Ascending aorta (tissue), 2 donors: ENCODE measurements at regions not wholly inside any gene's neighbourhood (a gene's known extent, or its start where the extent isn't known, plus 50 kb on each side); places are given as distances from the start of the nearest gene placed in this dataset.
A peak's percentile ranks its signal among the peaks of the same experiment; 100 is the strongest.

ENCODE experiments used
- DNase-seq, 2 donors: peaks; one replicate each; pipeline ENCODE4 v3.0.0-alpha.2; 2019; ENCODE audit warnings: low spot score in 2 of 2
- H3K27ac ChIP-seq, 2 donors: fragments of 200-600 bp; sonication (generic); one replicate each; pipeline ENCODE4 v1.5.1; 2016 to 2017; ENCODE audit warnings: mild to moderate bottlenecking in 1 of 2
- H3K27me3 ChIP-seq: fragments of 200-600 bp; sonication (generic); one replicate; pipeline ENCODE4 v1.5.1; 2017
- H3K36me3 ChIP-seq, 2 donors: fragments of 200-600 bp; sonication (generic); one replicate each; pipeline ENCODE4 v1.5.1; 2016
- H3K4me1 ChIP-seq, 2 donors: fragments of 200-600 bp; sonication (generic); one replicate each; pipeline ENCODE4 v1.5.1; 2016 to 2017; ENCODE audit warnings: mild to moderate bottlenecking in 1 of 2
- H3K4me3 ChIP-seq, 2 donors: fragments of 200-600 bp; sonication (generic); one replicate each; pipeline ENCODE4 v1.5.1; 2016 to 2017; ENCODE audit warnings: mild to moderate bottlenecking in 1 of 2
- H3K9me3 ChIP-seq, 2 donors: fragments of 200-600 bp; sonication (generic); one replicate each; pipeline ENCODE4 v1.5.1; 2016
- intact Hi-C: fragments of 100-400 bp; cut with DNase I; formaldehyde crosslinking; loops from one replicate; pipeline ENCODE4 v1.15.1; 2023
- TF ChIP-seq, protein P1 (sequence below), 3 experiments: fragments of 200-600 bp in 2 of 3; fragments of 450-650 bp in 1 of 3; sonication (generic) in 2 of 3; IDR thresholded peaks; one replicate each; pipeline ENCODE4 v1.5.1; 2016 to 2019; ENCODE audit warnings: antibody characterized with exemption in 3 of 3, mild to moderate bottlenecking in 1 of 3, moderate library complexity in 1 of 3

DNA sequence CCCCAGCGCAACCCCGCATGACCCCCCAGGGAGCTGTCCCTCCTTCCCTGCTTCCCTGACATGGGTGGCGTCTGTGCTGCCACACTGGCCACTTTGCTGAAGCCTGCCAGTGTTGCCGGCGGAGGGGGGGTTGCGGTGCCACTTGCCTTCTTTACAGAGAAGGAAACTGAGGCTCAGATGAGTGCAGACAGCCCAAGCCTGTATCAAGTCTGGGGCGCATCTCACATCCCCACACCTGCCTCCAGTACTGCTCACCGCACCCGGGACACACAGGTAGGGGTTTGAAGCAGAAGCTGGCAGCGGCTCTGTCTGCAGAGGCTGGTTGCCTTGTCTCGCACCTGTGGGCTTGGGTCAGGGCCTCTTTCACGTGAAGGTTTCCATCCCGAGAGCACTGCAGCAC lies 104.7 kb upstream of the RTL1 start:
- H3K4me1 ChIP-seq: no peaks in the 10 kb centered on the region
- H3K36me3 ChIP-seq: no peaks in the 10 kb centered on the region
- intact Hi-C loops: no loop called here
- H3K9me3 ChIP-seq: no peaks in the 10 kb centered on the region
- H3K4me3 ChIP-seq: no peak overlapping the region
- H3K27me3 ChIP-seq: no peaks in the 10 kb centered on the region
- H3K27ac ChIP-seq: no peak overlapping the region
- no peak for DNase-seq
- TF ChIP-seq, protein P1, sequence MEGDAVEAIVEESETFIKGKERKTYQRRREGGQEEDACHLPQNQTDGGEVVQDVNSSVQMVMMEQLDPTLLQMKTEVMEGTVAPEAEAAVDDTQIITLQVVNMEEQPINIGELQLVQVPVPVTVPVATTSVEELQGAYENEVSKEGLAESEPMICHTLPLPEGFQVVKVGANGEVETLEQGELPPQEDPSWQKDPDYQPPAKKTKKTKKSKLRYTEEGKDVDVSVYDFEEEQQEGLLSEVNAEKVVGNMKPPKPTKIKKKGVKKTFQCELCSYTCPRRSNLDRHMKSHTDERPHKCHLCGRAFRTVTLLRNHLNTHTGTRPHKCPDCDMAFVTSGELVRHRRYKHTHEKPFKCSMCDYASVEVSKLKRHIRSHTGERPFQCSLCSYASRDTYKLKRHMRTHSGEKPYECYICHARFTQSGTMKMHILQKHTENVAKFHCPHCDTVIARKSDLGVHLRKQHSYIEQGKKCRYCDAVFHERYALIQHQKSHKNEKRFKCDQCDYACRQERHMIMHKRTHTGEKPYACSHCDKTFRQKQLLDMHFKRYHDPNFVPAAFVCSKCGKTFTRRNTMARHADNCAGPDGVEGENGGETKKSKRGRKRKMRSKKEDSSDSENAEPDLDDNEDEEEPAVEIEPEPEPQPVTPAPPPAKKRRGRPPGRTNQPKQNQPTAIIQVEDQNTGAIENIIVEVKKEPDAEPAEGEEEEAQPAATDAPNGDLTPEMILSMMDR (IDR thresholded peaks at IDR 0.05): no peak

- Histone ChIP-seq H3K27me3 (no peaks in the 10 kb centered on the region), H3K36me3 (no peaks in the 10 kb centered on the region), H3K4me3 (no peak overlapping the region), H3K4me1 (no peaks in the 10 kb centered on the region), H3K27ac (no peak overlapping the region), H3K9me3 (no peaks in the 10 kb centered on the region)
- DNase-seq: no peak
- TF ChIP-seq, protein P1 (IDR thresholded peaks at IDR 0.05): no peak
- intact Hi-C loops: no loop called here
These were observed 105.3 kb upstream of the RTL1 start for GRCh38 chr14:101008631-101009336.

- TF ChIP-seq, protein P1 (IDR thresholded peaks at IDR 0.05): no peak
- intact Hi-C loops: no loop called here
- H3K27ac ChIP-seq: no peak overlapping the region
- DNase-seq: peak in 1 of 2 donors; percentile 47
- no peaks in the 10 kb centered on the region for H3K9me3 ChIP-seq
- no peaks in the 10 kb centered on the region for H3K27me3 ChIP-seq
- H3K4me1 ChIP-seq: no peaks in the 10 kb centered on the region
- H3K4me3 ChIP-seq: no peak overlapping the region
- no peaks in the 10 kb centered on the region for H3K36me3 ChIP-seq
These were observed 106.0 kb upstream of the RTL1 start for GRCh38 chr14:101009531-101009930.

- no peaks in the 10 kb centered on the region for H3K36me3 ChIP-seq
- DNase-seq: no peak
- TF ChIP-seq, protein P1 (IDR thresholded peaks at IDR 0.05): no peak
- H3K4me3 ChIP-seq: no peak overlapping the region
- no peaks in the 10 kb centered on the region for H3K4me1 ChIP-seq
- H3K27ac ChIP-seq: no peak overlapping the region
- no peaks in the 10 kb centered on the region for H3K9me3 ChIP-seq
- no peaks in the 10 kb centered on the region for H3K27me3 ChIP-seq
- intact Hi-C loops: no loop called here
These were observed 106.8 kb upstream of the RTL1 start for GRCh38 chr14:101010293-101010692.

DNA sequence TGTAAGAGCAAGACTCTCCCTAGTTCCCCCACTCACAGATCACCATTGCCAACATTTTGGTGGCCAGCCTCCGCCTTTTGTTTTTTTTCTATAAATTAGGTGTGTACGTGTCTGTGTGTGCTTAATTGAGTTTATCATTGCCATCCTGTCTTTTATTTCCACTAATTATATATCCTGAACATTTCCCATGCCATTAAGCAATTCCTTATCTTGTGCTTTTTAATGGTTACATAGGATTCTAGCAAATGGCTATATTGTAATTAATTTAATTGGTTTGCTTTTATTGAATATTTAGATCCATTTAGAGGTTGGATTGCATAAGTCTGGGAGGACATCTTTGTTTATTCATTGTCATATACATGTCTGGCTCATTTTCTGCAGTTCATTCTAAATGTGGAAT lies 107.3 kb upstream of the RTL1 start:
- H3K27ac ChIP-seq: no peak overlapping the region
- H3K9me3 ChIP-seq: no peaks in the 10 kb centered on the region
- intact Hi-C loops: no loop called here
- TF ChIP-seq, protein P1 (IDR thresholded peaks at IDR 0.05): no peak
- H3K36me3 ChIP-seq: no peaks in the 10 kb centered on the region
- H3K4me3 ChIP-seq: no peak overlapping the region
- H3K27me3 ChIP-seq: no peaks in the 10 kb centered on the region
- DNase-seq: no peak
- H3K4me1 ChIP-seq: no peaks in the 10 kb centered on the region

DNA sequence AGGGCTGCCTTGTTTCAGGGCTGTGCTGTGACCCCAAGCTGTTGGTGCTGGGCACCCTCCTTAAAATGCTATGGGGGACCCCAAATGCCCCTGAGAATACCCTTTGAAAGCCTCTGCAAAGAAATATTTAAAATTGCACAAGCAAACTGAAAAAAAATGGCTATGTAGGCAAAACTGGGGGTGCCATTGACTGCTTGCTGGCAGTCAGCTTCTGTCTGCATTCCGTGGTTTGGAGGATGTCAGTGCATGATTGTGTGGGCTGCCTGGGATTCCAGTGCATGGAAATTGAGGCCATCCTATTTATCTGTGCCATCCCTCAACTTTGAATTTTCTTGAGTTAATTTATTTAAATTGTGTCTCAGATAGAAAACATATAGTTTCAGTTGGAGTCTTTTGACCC lies 113.7 kb upstream of the RTL1 start:
- Histone ChIP-seq H3K9me3 (no peaks in the 10 kb centered on the region), H3K27me3 (no peaks in the 10 kb centered on the region), H3K4me3 (no peak overlapping the region), H3K4me1 (no peaks in the 10 kb centered on the region), H3K36me3 (no peaks in the 10 kb centered on the region), H3K27ac (no peak overlapping the region)
- TF ChIP-seq, protein P1 (IDR thresholded peaks at IDR 0.05): no peak
- no peak for DNase-seq
- intact Hi-C loops: no loop called here
